ENCODE measurements at regions not wholly inside any gene's neighbourhood (a gene's known extent, or its start where the extent isn't known, plus 50 kb on each side); places are given as distances from the start of the nearest gene placed in this dataset.
"Not testable (repeated sequence)": the region's sequence is repeated elsewhere in the genome, so short reads cannot be mapped to it uniquely, and the experiment has no call there.

- H3K9me3 ChIP-seq (ENCODE audit: severe bottlenecking) = no peaks in the 10 kb centered on the region
- H3K27me3 ChIP-seq (ENCODE audit: insufficient read depth, low read depth, severe bottlenecking) = no peaks in the 10 kb centered on the region
- no peak for DNase-seq
- no peak overlapping the region for H3K4me3 ChIP-seq (ENCODE audit: low read depth, low read length)
- H3K27ac ChIP-seq = no peak overlapping the region
- TF ChIP-seq CTCF (IDR thresholded peaks at IDR 0.05; ENCODE audit: low read depth, low read length) = no peak
- H3K36me3 ChIP-seq = no peaks in the 10 kb centered on the region
Measured at GRCh38 chr6:68167604-68168003, 467.5 kb upstream of the ADGRB3 start.

GRCh38 chr6:68160812-68161211, 474.3 kb upstream of the ADGRB3 start:
- not testable (repeated sequence) for H3K27ac ChIP-seq; H3K4me3 ChIP-seq (ENCODE audit: low read depth, low read length); H3K36me3 ChIP-seq; DNase-seq; H3K27me3 ChIP-seq (ENCODE audit: insufficient read depth, low read depth, severe bottlenecking)
- peaks cover 10% of the 10 kb centered on the region for H3K9me3 ChIP-seq (ENCODE audit: severe bottlenecking)

DNA sequence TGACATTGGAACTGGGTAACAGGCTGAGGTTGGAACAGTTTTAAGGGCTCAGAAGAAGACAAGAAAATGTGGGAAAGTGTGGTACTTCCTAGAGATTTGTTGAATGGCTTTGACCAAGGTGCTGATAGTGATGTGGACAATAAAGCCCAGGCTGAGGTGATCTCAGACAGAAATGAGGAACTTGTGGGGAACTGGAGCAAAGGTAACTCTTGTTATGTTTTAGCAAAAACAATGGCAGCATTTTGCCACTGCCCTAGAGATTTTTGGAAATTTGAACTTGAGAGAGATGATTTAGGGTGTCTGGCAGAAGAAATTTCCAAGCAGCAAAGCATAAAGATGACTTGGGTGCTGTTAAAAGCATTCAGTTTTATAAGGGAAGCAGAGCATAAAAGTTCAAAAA, 474.7 kb upstream of the ADGRB3 start:
- H3K27me3 ChIP-seq (ENCODE audit: insufficient read depth, low read depth, severe bottlenecking) = no peaks in the 10 kb centered on the region
- no peak for TF ChIP-seq CTCF (IDR thresholded peaks at IDR 0.05; ENCODE audit: low read depth, low read length)
- H3K27ac ChIP-seq = no peak overlapping the region
- H3K4me3 ChIP-seq (ENCODE audit: low read depth, low read length) = no peak overlapping the region
- no peak for DNase-seq
- H3K36me3 ChIP-seq = no peaks in the 10 kb centered on the region
- peaks cover 10% of the 10 kb centered on the region for H3K9me3 ChIP-seq (ENCODE audit: severe bottlenecking)

DNA sequence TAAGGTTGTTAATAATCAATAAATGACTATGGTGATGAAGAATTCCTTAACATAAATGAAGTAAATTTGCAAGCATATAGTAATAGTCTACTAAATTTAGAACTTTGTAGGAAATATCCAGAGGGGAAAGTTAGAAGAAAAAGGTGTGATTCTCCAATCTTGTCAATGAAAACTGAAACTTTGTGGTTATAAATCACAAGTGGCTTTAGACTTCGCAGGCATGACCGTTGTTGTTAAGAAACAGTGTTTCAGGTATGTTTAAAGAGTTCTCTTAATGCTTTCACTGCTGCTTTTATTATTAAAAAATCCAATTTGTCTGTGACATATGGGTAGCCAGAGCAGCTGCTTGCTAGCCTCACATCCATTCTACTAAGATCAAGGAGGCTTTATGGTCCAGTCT, 475.6 kb upstream of the ADGRB3 start:
- H3K9me3 ChIP-seq (ENCODE audit: severe bottlenecking) = peaks cover 10% of the 10 kb centered on the region
- DNase-seq = no peak

GRCh38 chr6:68158256-68158655, 476.8 kb upstream of the ADGRB3 start:
- TF ChIP-seq CTCF (IDR thresholded peaks at IDR 0.05; ENCODE audit: low read depth, low read length) = no peak
- H3K27me3 ChIP-seq (ENCODE audit: insufficient read depth, low read depth, severe bottlenecking) = no peaks in the 10 kb centered on the region
- no peak for DNase-seq

More for the DNA sequence above, 475.6 kb upstream of the ADGRB3 start:
- Histone ChIP-seq H3K4me3 (ENCODE audit: low read depth, low read length) (no peak overlapping the region), H3K36me3 (no peaks in the 10 kb centered on the region), H3K27me3 (ENCODE audit: insufficient read depth, low read depth, severe bottlenecking) (no peaks in the 10 kb centered on the region), H3K27ac (no peak overlapping the region)
- no peak for TF ChIP-seq CTCF (IDR thresholded peaks at IDR 0.05; ENCODE audit: low read depth, low read length)

GRCh38 chr6:68144667-68145066, 490.4 kb upstream of the ADGRB3 start:
- no peak overlapping the region for H3K27ac ChIP-seq
- H3K9me3 ChIP-seq (ENCODE audit: severe bottlenecking) = no peaks in the 10 kb centered on the region
- H3K27me3 ChIP-seq (ENCODE audit: insufficient read depth, low read depth, severe bottlenecking) = no peaks in the 10 kb centered on the region
- no peak for TF ChIP-seq CTCF (IDR thresholded peaks at IDR 0.05; ENCODE audit: low read depth, low read length)
- DNase-seq = no peak
- H3K36me3 ChIP-seq = no peaks in the 10 kb centered on the region
- no peak overlapping the region for H3K4me3 ChIP-seq (ENCODE audit: low read depth, low read length)

More at GRCh38 chr6:68158256-68158655, 476.8 kb upstream of the ADGRB3 start:
- Histone ChIP-seq H3K4me3 (ENCODE audit: low read depth, low read length) (no peak overlapping the region), H3K36me3 (no peaks in the 10 kb centered on the region), H3K9me3 (ENCODE audit: severe bottlenecking) (peaks cover 10% of the 10 kb centered on the region), H3K27ac (no peak overlapping the region)
